GM21529 (cell line): ENCODE measurements at regions not wholly inside any gene's neighbourhood (a gene's known extent, or its start where the extent isn't known, plus 50 kb on each side); places are given as distances from the start of the nearest gene placed in this dataset.

Experiments
- ATAC-seq: cut with Tn5 transposase; IDR thresholded peaks from one replicate; pipeline ENCODE4 v1.9.1; 2021; ENCODE audit not compliant: unreplicated experiment

DNA sequence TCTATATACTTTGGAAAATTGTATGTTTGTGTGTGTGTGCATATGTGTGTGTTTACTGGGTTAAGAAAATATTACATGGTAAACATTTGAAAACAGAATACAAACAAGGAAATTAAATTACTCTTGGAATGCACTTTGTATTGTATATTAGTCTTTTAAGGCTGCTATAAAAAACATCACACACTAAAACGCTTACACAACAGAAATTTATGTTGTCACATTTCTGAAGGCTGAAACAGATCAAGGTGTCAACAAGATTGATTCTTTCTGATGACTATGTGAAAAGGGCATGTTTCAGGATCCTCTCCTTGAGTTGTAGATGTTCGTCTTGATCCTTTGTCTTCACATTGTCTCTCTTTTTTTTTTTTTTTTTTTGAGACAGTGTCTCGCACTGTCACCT lies 149.1 kb upstream of the CNTN5 start:
- ATAC-seq = no peak

DNA sequence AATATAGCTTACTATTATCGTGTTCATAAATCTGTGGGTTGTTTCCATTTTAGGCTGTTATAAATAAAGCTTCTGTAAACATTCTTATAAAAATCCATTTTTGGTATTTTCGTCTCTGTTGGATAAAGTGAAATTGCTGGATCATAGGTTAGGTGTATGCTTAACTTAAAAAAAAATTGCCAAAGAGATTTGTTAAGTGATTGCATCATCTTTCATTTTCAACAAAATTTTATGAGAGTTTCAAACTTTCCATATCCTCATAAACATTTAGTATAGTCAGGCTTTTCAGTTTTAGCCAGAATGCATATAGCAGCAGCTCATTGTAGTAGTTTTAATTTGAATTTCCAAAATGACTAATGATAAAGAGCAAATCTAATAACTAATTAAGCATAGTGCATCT lies 146.7 kb upstream of the CNTN5 start:
- ATAC-seq = no peak

GRCh38 chr11:98895936-98896335 lies 124.8 kb upstream of the CNTN5 start:
- no peak for ATAC-seq

GRCh38 chr11:98940913-98941312 lies 79.8 kb upstream of the CNTN5 start:
- no peak for ATAC-seq

GRCh38 chr11:98944461-98944860 lies 76.3 kb upstream of the CNTN5 start:
- no peak for ATAC-seq

GRCh38 chr11:98952107-98952506 lies 68.6 kb upstream of the CNTN5 start:
- no peak for ATAC-seq

- ATAC-seq = no peak
Measured at GRCh38 chr11:98955551-98955950, 65.2 kb upstream of the CNTN5 start.

DNA sequence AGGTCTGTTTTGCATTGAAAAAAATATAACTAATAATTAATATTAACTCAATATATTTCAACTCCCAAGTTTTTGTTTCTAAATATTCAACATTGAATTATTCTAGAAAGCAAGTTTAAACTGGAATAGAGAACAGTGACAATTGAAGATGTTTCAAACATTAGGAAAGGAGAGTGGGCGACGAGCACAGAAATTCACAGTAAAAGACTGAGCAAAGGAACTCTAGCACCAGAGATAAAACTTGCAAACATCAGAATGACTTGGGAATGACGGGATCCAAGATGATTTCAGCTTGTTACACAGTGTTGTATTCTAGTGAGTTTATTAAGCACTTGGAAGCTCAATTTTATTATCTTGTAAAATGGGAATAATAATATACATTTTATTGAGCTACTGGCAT lies 56.6 kb upstream of the CNTN5 start:
- ATAC-seq = no peak

DNA sequence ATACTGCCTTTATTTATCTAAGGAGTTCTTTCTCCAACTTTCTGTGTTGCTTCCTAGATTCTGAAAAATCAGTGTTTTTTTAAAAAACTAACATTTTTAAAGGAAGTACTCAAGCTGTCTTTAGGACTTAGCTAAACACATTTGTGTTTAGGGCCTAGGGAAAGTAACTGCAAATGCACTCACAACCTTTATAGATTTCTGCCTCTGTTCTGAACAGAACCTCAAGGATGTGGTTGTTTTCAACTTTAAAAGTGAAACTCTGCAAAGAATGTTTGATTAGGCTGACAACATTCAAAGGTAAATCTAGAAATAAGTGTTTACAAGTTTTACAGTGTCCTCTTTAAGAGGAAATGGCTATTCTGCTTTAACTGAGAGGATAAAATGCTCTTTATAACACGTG lies 55.4 kb upstream of the CNTN5 start:
- ATAC-seq = no peak

GRCh38 chr11:98965775-98966174 lies 55.0 kb upstream of the CNTN5 start:
- no peak for ATAC-seq

DNA sequence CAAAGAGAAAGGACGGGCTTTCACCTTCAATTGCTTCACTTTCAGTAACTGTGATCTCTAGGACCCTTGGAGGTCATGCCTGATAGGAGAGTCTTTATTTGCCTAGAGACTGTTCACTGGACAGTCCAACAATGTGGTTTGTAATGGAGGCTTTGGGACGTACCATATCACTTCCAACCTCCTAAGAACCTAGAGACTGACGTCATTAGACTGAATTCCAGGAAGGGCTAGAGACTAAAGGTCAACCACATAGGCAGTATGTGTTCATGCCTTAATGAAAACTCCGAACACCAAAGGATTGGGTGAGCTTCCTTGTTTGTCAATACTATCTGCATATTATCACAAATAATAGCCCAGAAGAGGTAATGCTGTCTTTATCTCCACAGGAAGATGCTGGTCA lies 53.7 kb upstream of the CNTN5 start:
- no peak for ATAC-seq
